Mesodermal cell (in vitro differentiated cells): ENCODE measurements at regions not wholly inside any gene's neighbourhood (a gene's known extent, or its start where the extent isn't known, plus 50 kb on each side); places are given as distances from the start of the nearest gene placed in this dataset.
A peak's percentile ranks its signal among the peaks of the same experiment; 100 is the strongest.
"Not testable (repeated sequence)": the region's sequence is repeated elsewhere in the genome, so short reads cannot be mapped to it uniquely, and the experiment has no call there.

Experiments
- H3K27ac ChIP-seq: 2 replicates; pipeline ENCODE4 v1.7.0; 2013; ENCODE audit warnings: mild to moderate bottlenecking, low read depth, low read length, moderate library complexity; ENCODE audit not compliant: severe bottlenecking
- H3K36me3 ChIP-seq: 2 replicates; pipeline ENCODE4 v1.7.1; 2013; ENCODE audit warnings: mild to moderate bottlenecking, low read length, moderate library complexity; ENCODE audit not compliant: control insufficient read depth, insufficient read depth
- H3K4me1 ChIP-seq: one replicate; pipeline ENCODE4 v1.7.1; 2013; ENCODE audit warnings: mild to moderate bottlenecking, low read length; ENCODE audit not compliant: insufficient read depth, control insufficient read depth, poor library complexity, severe bottlenecking
- H3K4me3 ChIP-seq: 2 replicates; pipeline ENCODE4 v1.7.0; 2013; ENCODE audit warnings: low read length, control low read depth, mild to moderate bottlenecking; ENCODE audit not compliant: insufficient read depth, poor library complexity, severe bottlenecking; ENCODE audit errors: extremely low read depth
- H3K9me3 ChIP-seq: 2 replicates; pipeline ENCODE4 v1.7.1; 2013; ENCODE audit warnings: mild to moderate bottlenecking, low read length, moderate library complexity; ENCODE audit not compliant: control insufficient read depth
- WGBS, 2 experiments: methylation state at CpG; one replicate each; pipeline ENCODE4 v1.1.5; 2013; ENCODE audit warnings: missing lambda C conversion rate in 2 of 2; ENCODE audit not compliant: insufficient coverage in 2 of 2; 5-methylcytosine and 5-hydroxymethylcytosine counted together

DNA sequence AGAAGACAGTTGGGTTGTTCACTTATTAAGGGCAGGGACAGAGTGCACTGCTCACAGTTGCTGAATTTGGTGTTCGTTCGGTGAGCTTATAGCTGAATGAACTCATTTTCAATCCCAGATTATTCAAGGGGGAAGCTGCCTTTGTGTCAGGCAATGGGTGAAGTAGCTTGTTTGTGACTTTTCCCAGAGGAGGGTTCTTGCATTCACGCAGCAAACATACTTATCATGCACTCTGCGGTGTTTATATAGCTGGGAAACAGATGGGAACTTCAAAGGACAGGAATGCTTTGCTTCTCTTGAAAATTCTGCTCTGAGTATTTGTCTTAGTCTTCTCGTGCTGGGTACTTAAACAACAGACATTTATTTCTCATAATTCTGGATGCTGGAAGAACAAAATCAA, 64.7 kb upstream of the ABCA1 start:
- no peaks in the 10 kb centered on the region for H3K9me3 ChIP-seq
- peaks cover 36% of the 10 kb centered on the region for H3K4me1 ChIP-seq
- H3K36me3 ChIP-seq, result no peaks in the 10 kb centered on the region
- H3K27ac ChIP-seq, result peak overlapping the region; percentile 96
- 69 to 100% methylated on average over 2 to 5 of the region's 5 CpGs for WGBS, 2 experiments
- no peak overlapping the region for H3K4me3 ChIP-seq

DNA sequence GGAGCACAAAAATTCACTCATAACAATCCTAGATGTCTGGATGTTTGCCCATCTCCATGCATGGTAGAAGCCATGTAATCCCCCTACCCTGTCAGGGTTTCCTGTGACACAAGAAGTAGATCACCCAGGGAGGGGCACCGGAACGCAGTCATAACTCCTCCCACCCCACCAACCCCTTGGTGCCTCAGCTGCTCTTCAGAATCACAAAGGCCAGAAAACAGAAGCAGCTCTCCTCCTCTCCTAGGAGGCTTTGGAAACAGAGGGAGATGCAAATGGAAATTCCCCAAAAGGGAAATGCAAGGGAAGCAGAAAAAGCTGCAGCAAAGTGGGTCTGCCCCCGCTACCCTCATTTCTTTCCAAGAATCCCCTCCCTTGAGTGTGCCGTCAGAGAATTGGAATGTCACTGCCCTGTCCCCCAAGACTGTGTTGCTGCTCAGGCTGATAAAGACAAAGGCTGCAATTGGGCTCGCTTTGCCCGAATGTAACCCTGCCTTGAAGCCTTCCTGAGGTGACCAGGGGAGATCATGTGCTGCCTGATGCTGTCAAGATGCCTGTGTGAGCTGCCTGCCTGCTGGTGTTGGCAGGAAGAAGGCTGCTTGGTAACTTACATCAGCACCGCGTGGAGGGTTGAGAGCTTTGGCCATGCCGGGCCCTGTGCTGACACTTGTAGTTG, 65.5 kb upstream of the ABCA1 start:
- Histone ChIP-seq H3K4me3 (no peak overlapping the region), H3K9me3 (no peaks in the 10 kb centered on the region), H3K27ac (peak overlapping the region; percentile 96), H3K4me1 (peaks cover 36% of the 10 kb centered on the region), H3K36me3 (no peaks in the 10 kb centered on the region)
- WGBS, 2 experiments, result 5 to 17% methylated on average over 3 to 6 of the region's 9 CpGs

DNA sequence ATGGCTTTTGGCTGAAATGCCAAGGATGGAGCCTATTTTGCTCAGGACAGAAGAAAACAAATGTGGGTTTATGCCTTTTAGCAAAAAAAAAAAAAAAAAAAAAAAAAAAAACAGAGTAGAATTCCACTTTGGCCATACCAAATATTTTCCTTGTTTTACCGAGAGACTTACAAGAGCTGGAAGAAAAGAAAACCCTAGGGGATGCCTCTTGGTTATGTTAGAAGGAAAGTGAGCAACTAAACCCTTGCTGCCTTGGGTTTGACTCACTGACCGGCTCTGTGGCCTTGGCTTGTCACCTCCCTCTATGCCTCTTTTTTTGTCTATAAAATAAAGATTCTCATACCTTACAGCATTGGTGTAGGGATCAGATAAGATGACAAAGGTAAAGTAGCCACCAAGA, 69.6 kb upstream of the ABCA1 start:
- H3K9me3 ChIP-seq, result no peaks in the 10 kb centered on the region
- no peak overlapping the region for H3K27ac ChIP-seq
- no peaks in the 10 kb centered on the region for H3K36me3 ChIP-seq
- WGBS, 2 experiments, result no CpG with 5 or more reads among the region's 2 CpGs
- no peak overlapping the region for H3K4me3 ChIP-seq
- peaks cover 19% of the 10 kb centered on the region for H3K4me1 ChIP-seq

- no peak overlapping the region for H3K27ac ChIP-seq
- no peaks in the 10 kb centered on the region for H3K9me3 ChIP-seq
- H3K4me1 ChIP-seq, result peaks cover 4% of the 10 kb centered on the region
- H3K36me3 ChIP-seq, result no peaks in the 10 kb centered on the region
- no peak overlapping the region for H3K4me3 ChIP-seq
Measured at GRCh38 chr9:104999136-104999535, 71.2 kb upstream of the ABCA1 start.

GRCh38 chr9:105000529-105000928, 72.6 kb upstream of the ABCA1 start:
- not testable (repeated sequence) for H3K9me3 ChIP-seq

DNA sequence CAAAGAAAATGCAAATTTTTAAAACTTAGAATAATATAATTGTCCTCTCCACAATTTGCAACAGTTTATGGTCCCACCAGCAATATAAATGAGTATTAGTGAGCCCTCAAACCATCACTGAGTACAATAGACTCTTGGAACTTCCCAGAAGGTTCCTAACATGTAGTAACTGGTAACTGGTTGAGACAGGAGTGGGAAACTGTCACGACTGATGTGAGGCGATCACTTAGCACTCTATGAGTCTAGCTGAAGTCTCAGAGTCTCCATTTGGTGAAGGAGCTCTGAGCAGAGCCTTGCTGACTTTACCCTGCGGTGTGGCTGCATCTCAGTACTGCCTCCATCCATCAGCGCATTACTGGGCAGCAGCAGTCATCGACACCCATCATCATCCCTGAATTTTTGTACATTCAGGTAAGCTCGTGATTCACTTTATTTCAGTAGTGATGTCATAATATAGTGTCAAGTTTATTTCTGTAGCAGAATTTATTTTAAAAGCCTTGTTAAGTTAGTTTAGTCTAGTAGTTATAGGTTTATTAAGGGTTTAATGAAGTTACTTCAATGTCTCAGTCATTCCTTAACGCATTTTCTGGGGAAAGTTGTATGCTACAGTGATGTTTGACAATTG, 76.6 kb upstream of the ABCA1 start:
- Histone ChIP-seq H3K4me3 (no peak overlapping the region), H3K27ac (no peak overlapping the region), H3K4me1 (no peaks in the 10 kb centered on the region), H3K36me3 (no peaks in the 10 kb centered on the region), H3K9me3 (no peaks in the 10 kb centered on the region)
- WGBS, 2 experiments, result 87 to 93% methylated on average over 5 to 6 of the region's 7 CpGs

More at GRCh38 chr9:105000529-105000928, 72.6 kb upstream of the ABCA1 start:
- 97% methylated on average over 9 to 10 of the region's 11 CpGs for WGBS, 2 experiments
- not testable (repeated sequence) for H3K36me3 ChIP-seq, H3K4me1 ChIP-seq, H3K27ac ChIP-seq, H3K4me3 ChIP-seq

DNA sequence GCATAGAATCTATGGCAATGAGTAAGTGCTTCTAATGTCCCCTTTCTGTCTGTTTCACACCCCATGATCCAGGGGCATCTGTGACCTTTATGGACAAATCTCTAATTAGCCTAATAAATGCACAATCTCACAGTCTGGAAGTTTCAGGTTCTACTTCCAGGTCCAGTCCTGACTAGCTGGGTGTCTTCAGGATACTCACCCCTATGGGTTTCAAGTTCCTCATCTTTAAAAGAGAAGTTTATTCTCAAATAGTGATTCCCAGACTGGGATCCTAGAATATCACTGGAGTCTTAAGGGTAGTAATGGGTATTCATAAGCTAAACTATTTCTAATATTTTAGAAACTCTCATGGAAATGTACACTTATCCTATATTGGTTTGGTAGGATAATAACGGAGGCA, 77.2 kb upstream of the ABCA1 start:
- Histone ChIP-seq H3K4me1 (no peaks in the 10 kb centered on the region), H3K27ac (no peak overlapping the region), H3K4me3 (no peak overlapping the region), H3K36me3 (no peaks in the 10 kb centered on the region), H3K9me3 (no peaks in the 10 kb centered on the region)
- 100% methylated on average over 1 of the region's 1 CpG; no CpG with 5 or more reads in 1 of the 2 experiments for WGBS, 2 experiments

DNA sequence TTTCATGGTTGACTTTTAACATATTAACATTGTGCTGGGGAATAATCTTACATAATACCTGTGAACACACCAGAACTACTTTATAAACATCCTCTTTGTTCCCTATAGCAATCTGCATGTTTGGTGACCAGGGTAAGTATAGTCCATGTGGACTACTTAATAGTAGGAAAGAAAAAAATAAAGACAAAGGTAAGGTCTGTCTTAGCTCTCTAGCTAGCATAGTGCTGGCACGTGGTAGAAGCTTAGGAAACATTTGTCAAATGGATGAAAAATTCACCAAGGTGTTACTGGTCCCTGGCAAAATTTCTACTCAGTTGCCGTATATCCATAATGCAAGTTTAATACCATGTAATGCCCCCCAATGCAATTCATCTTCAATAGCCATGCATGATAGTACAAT, 78.6 kb upstream of the ABCA1 start:
- H3K4me3 ChIP-seq, result no peak overlapping the region
- WGBS, 2 experiments, result 80 to 100% methylated on average over 1 to 2 of the region's 2 CpGs
- no peaks in the 10 kb centered on the region for H3K9me3 ChIP-seq
- H3K4me1 ChIP-seq, result no peaks in the 10 kb centered on the region
- no peak overlapping the region for H3K27ac ChIP-seq
- H3K36me3 ChIP-seq, result no peaks in the 10 kb centered on the region

- Histone ChIP-seq H3K36me3 (no peaks in the 10 kb centered on the region), H3K9me3 (no peaks in the 10 kb centered on the region), H3K4me1 (no peaks in the 10 kb centered on the region), H3K27ac (no peak overlapping the region), H3K4me3 (no peak overlapping the region)
- 80 to 100% methylated on average over 1 of the region's 2 CpGs for WGBS, 2 experiments
Measured at GRCh38 chr9:105007143-105007542, 79.2 kb upstream of the ABCA1 start.

GRCh38 chr9:105010089-105010488, 82.1 kb upstream of the ABCA1 start:
- WGBS, 2 experiments, result 63 to 80% methylated on average over 1 of the region's 3 CpGs
- not testable (repeated sequence) for H3K4me1 ChIP-seq, H3K4me3 ChIP-seq, H3K27ac ChIP-seq, H3K36me3 ChIP-seq, H3K9me3 ChIP-seq

GRCh38 chr9:105021917-105022316, 94.0 kb upstream of the ABCA1 start:
- H3K36me3 ChIP-seq, result no peaks in the 10 kb centered on the region
- H3K4me1 ChIP-seq, result peaks cover 2% of the 10 kb centered on the region
- 92 to 100% methylated on average over 2 of the region's 3 CpGs for WGBS, 2 experiments
- no peak overlapping the region for H3K4me3 ChIP-seq
- H3K9me3 ChIP-seq, result no peaks in the 10 kb centered on the region
- H3K27ac ChIP-seq, result no peak overlapping the region
